ENCODE measurements at regions not wholly inside any gene's neighbourhood (a gene's known extent, or its start where the extent isn't known, plus 50 kb on each side); places are given as distances from the start of the nearest gene placed in this dataset.
"Not testable (repeated sequence)": the region's sequence is repeated elsewhere in the genome, so short reads cannot be mapped to it uniquely, and the experiment has no call there.

- no peak for TF ChIP-seq CTCF (IDR thresholded peaks at IDR 0.05)
- Histone ChIP-seq H3K27ac (no peak overlapping the region), H3K4me1 (no peaks in the 10 kb centered on the region), H3K27me3 (peaks cover 0 to 2% of the 10 kb centered on the region in 2 donors), H3K4me3 (no peak overlapping the region), H3K9me3 (no peaks in the 10 kb centered on the region), H3K36me3 (no peaks in the 10 kb centered on the region)
- no peak for DNase-seq
- intact Hi-C loops (cut with DNase I; ENCODE audit: low total_unique reads) = no loop called here
These were observed 123.5 kb upstream of the SHH start for GRCh38 chr7:155935726-155936125.

GRCh38 chr7:155935005-155935557 lies 122.8 kb upstream of the SHH start:
- H3K36me3 ChIP-seq = no peaks in the 10 kb centered on the region
- H3K27ac ChIP-seq = no peak overlapping the region
- H3K4me3 ChIP-seq = no peak overlapping the region
- TF ChIP-seq CTCF (IDR thresholded peaks at IDR 0.05) = no peak
- H3K4me1 ChIP-seq = no peaks in the 10 kb centered on the region
- intact Hi-C loops (cut with DNase I; ENCODE audit: low total_unique reads) = no loop called here
- H3K27me3 ChIP-seq = peaks cover 0 to 2% of the 10 kb centered on the region in 2 donors
- H3K9me3 ChIP-seq = no peaks in the 10 kb centered on the region
- no peak for DNase-seq

GRCh38 chr7:155932324-155932723 lies 120.1 kb upstream of the SHH start:
- H3K4me1 ChIP-seq; H3K4me3 ChIP-seq; DNase-seq; H3K9me3 ChIP-seq; H3K27me3 ChIP-seq; intact Hi-C loops (cut with DNase I; ENCODE audit: low total_unique reads); H3K36me3 ChIP-seq; H3K27ac ChIP-seq: not testable (repeated sequence)

GRCh38 chr7:155931396-155932085 lies 119.3 kb upstream of the SHH start:
- H3K36me3 ChIP-seq = no peaks in the 10 kb centered on the region
- no peaks in the 10 kb centered on the region for H3K27me3 ChIP-seq
- no peak overlapping the region for H3K27ac ChIP-seq
- H3K4me1 ChIP-seq = no peaks in the 10 kb centered on the region
- no peak for TF ChIP-seq CTCF (IDR thresholded peaks at IDR 0.05)
- intact Hi-C loops (cut with DNase I; ENCODE audit: low total_unique reads) = no loop called here
- DNase-seq = no peak
- H3K4me3 ChIP-seq = no peak overlapping the region
- no peaks in the 10 kb centered on the region for H3K9me3 ChIP-seq

GRCh38 chr7:155930527-155930926 lies 118.3 kb upstream of the SHH start:
- no peak for DNase-seq
- Histone ChIP-seq H3K27me3 (no peaks in the 10 kb centered on the region), H3K27ac (no peak overlapping the region), H3K4me1 (no peaks in the 10 kb centered on the region), H3K9me3 (no peaks in the 10 kb centered on the region), H3K36me3 (no peaks in the 10 kb centered on the region), H3K4me3 (no peak overlapping the region)
- TF ChIP-seq CTCF (IDR thresholded peaks at IDR 0.05) = no peak
- intact Hi-C loops (cut with DNase I; ENCODE audit: low total_unique reads) = no loop called here

GRCh38 chr7:155930061-155930460 lies 117.8 kb upstream of the SHH start:
- Histone ChIP-seq H3K27ac (no peak overlapping the region), H3K36me3 (no peaks in the 10 kb centered on the region), H3K27me3 (no peaks in the 10 kb centered on the region), H3K9me3 (no peaks in the 10 kb centered on the region), H3K4me3 (no peak overlapping the region), H3K4me1 (no peaks in the 10 kb centered on the region)
- intact Hi-C loops (cut with DNase I; ENCODE audit: low total_unique reads) = no loop called here
- TF ChIP-seq CTCF (IDR thresholded peaks at IDR 0.05) = no peak
- DNase-seq = no peak
